Mammary epithelial cell (primary cell): ENCODE measurements at regions not wholly inside any gene's neighbourhood (a gene's known extent, or its start where the extent isn't known, plus 50 kb on each side); places are given as distances from the start of the nearest gene placed in this dataset.

Experiments used
- EZH2 ChIP-seq: IDR thresholded peaks from 2 replicates; pipeline ENCODE4 v1.6.1; 2012; ENCODE audit warnings: low read length, inconsistent platforms, borderline replicate concordance
- TF ChIP-seq, protein P1 (sequence below), 2 donors: IDR thresholded peaks in 1 of 2; conservative IDR thresholded peaks in 1 of 2; 2 replicates each; pipeline ENCODE4 v1.5.1; 2011 to 2012; ENCODE audit warnings: inconsistent platforms in 2 of 2, low read length in 2 of 2, mild to moderate bottlenecking in 2 of 2, control low read depth in 1 of 2, low read depth in 1 of 2; ENCODE audit not compliant: insufficient read depth in 1 of 2; ENCODE audit errors: extremely low read depth in 1 of 2

DNA sequence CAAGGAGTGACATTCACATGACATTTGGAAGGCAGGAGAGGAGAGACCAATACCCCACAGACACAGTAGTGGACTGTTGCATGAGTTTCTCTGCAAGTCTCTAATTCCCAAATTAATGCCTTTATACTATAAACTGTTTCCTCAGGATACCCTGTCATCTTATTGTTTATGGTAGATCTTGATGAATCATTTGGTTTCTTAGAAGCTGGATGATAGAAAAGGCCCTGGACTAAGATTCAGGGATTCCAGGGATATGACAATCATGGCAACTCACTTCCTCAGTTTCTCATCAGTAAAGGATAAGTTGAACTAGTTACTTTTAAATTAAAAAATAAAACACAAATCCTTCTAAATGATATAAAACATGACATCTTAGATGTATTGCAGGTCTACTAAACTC, 292.5 kb downstream of the TDRD15 start:
- TF ChIP-seq, protein P1, sequence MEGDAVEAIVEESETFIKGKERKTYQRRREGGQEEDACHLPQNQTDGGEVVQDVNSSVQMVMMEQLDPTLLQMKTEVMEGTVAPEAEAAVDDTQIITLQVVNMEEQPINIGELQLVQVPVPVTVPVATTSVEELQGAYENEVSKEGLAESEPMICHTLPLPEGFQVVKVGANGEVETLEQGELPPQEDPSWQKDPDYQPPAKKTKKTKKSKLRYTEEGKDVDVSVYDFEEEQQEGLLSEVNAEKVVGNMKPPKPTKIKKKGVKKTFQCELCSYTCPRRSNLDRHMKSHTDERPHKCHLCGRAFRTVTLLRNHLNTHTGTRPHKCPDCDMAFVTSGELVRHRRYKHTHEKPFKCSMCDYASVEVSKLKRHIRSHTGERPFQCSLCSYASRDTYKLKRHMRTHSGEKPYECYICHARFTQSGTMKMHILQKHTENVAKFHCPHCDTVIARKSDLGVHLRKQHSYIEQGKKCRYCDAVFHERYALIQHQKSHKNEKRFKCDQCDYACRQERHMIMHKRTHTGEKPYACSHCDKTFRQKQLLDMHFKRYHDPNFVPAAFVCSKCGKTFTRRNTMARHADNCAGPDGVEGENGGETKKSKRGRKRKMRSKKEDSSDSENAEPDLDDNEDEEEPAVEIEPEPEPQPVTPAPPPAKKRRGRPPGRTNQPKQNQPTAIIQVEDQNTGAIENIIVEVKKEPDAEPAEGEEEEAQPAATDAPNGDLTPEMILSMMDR (conservative IDR thresholded peaks at IDR 0.05 in 1 of 2, IDR thresholded peaks at IDR 0.05 in 1 of 2; ENCODE audit: extremely low read depth in 1 of 2, insufficient read depth in 1 of 2, low read depth in 1 of 2, low read length in 2 of 2): no peak
- no peak for TF ChIP-seq EZH2
